Trophoblast cell (in vitro differentiated cells and primary cell): ENCODE measurements at regions not wholly inside any gene's neighbourhood (a gene's known extent, or its start where the extent isn't known, plus 50 kb on each side); places are given as distances from the start of the nearest gene placed in this dataset.

ENCODE experiments used
- DNase-seq, 2 donors: peaks; one replicate each; pipeline ENCODE4 v3.0.0-alpha.2; 2016
- H2AFZ ChIP-seq: 2 replicates; pipeline ENCODE4 v1.6.1; 2013; ENCODE audit warnings: low read length, moderate library complexity, mild to moderate bottlenecking; ENCODE audit not compliant: insufficient read depth, poor library complexity
- H2AK5ac ChIP-seq: 2 replicates; pipeline ENCODE4 v1.6.1; 2013; ENCODE audit warnings: mild to moderate bottlenecking, low read length
- H2BK120ac ChIP-seq: 2 replicates; pipeline ENCODE4 v1.6.1; 2013; ENCODE audit warnings: low read length, mild to moderate bottlenecking, moderate library complexity; ENCODE audit not compliant: insufficient read depth, poor library complexity
- H2BK12ac ChIP-seq: 2 replicates; pipeline ENCODE4 v1.6.1; 2013; ENCODE audit warnings: mild to moderate bottlenecking, low read length, moderate library complexity
- H2BK5ac ChIP-seq: 2 replicates; pipeline ENCODE4 v1.6.1; 2013; ENCODE audit warnings: low read length, low read depth, moderate library complexity, mild to moderate bottlenecking; ENCODE audit not compliant: poor library complexity
- H3K14ac ChIP-seq: 2 replicates; pipeline ENCODE4 v1.6.1; 2013; ENCODE audit warnings: mild to moderate bottlenecking, low read length
- H3K18ac ChIP-seq: 2 replicates; pipeline ENCODE4 v1.6.1; 2013; ENCODE audit warnings: mild to moderate bottlenecking, low read length
- H3K23ac ChIP-seq: 2 replicates; pipeline ENCODE4 v1.6.1; 2013; ENCODE audit warnings: low read length
- H3K27ac ChIP-seq: 2 replicates; pipeline ENCODE4 v1.5.1; 2013; ENCODE audit warnings: low read depth, mild to moderate bottlenecking, inconsistent platforms, low read length, moderate library complexity
- H3K27me3 ChIP-seq: 2 replicates; pipeline ENCODE4 v1.6.1; 2013; ENCODE audit warnings: inconsistent platforms, mild to moderate bottlenecking, low read length, moderate library complexity; ENCODE audit not compliant: insufficient read depth
- H3K36me3 ChIP-seq, 2 experiments: 1 replicate in 1 of 2; 2 replicates in 1 of 2; pipeline ENCODE4 v1.6.1; 2013; ENCODE audit warnings: low read length in 2 of 2, mild to moderate bottlenecking in 2 of 2, moderate library complexity in 1 of 2; ENCODE audit not compliant: insufficient read depth in 2 of 2, control insufficient read depth in 1 of 2
- H3K4ac ChIP-seq: 2 replicates; pipeline ENCODE4 v1.6.1; 2013; ENCODE audit warnings: low read depth, mild to moderate bottlenecking, low read length, moderate library complexity
- H3K4me1 ChIP-seq, 2 experiments: 1 replicate in 1 of 2; 2 replicates in 1 of 2; pipeline ENCODE4 v1.6.1; 2013; ENCODE audit warnings: low read length in 2 of 2, mild to moderate bottlenecking in 2 of 2, moderate library complexity in 1 of 2; ENCODE audit not compliant: insufficient read depth in 2 of 2, control insufficient read depth in 1 of 2
- H3K4me2 ChIP-seq: 2 replicates; pipeline ENCODE4 v1.6.1; 2013; ENCODE audit warnings: inconsistent platforms, mild to moderate bottlenecking, low read length, moderate library complexity
- H3K4me3 ChIP-seq: 2 replicates; pipeline ENCODE4 v1.5.1; 2013; ENCODE audit warnings: mild to moderate bottlenecking, low read depth, low read length, inconsistent platforms
- H3K79me1 ChIP-seq: one replicate; pipeline ENCODE4 v1.6.1; 2013; ENCODE audit warnings: low read length
- H3K79me2 ChIP-seq: 2 replicates; pipeline ENCODE4 v1.6.1; 2013; ENCODE audit warnings: low read length, mild to moderate bottlenecking; ENCODE audit not compliant: control insufficient read depth, insufficient read depth, poor library complexity
- H3K9ac ChIP-seq: 2 replicates; pipeline ENCODE4 v1.6.1; 2013; ENCODE audit warnings: mild to moderate bottlenecking, low read length
- H3K9me3 ChIP-seq: 2 replicates; pipeline ENCODE4 v1.6.1; 2013; ENCODE audit warnings: low read depth, mild to moderate bottlenecking, control low read depth, inconsistent platforms, low read length; ENCODE audit not compliant: insufficient read depth
- H4K12ac ChIP-seq: 2 replicates; pipeline ENCODE4 v1.6.1; 2013; ENCODE audit warnings: low read depth, mild to moderate bottlenecking, low read length, moderate library complexity
- H4K8ac ChIP-seq: 2 replicates; pipeline ENCODE4 v1.6.1; 2013; ENCODE audit warnings: low read depth, mild to moderate bottlenecking, low read length, moderate library complexity
- H4K91ac ChIP-seq: one replicate; pipeline ENCODE4 v1.6.1; 2013; ENCODE audit warnings: low read depth, mild to moderate bottlenecking, low read length, moderate library complexity
- WGBS: extraction: QIAGEN DNeasy Blood & Tissue Kit; methylation state at CpG from one replicate; pipeline ENCODE4 v1.1.7; 2013; ENCODE audit warnings: missing lambda C conversion rate; ENCODE audit not compliant: insufficient read length, insufficient coverage; ENCODE audit errors: extremely low coverage; 5-methylcytosine and 5-hydroxymethylcytosine counted together

- no peak overlapping the region for H2AFZ ChIP-seq
- H4K8ac ChIP-seq, result no peak overlapping the region
- no peaks in the 10 kb centered on the region for H3K27me3 ChIP-seq
- H2BK120ac ChIP-seq, result no peak overlapping the region
- H3K79me2 ChIP-seq, result no peaks in the 10 kb centered on the region
- H2BK5ac ChIP-seq, result no peak overlapping the region
- H3K4ac ChIP-seq, result no peak overlapping the region
- no CpG with 5 or more reads among the region's 2 CpGs for WGBS
- DNase-seq, result no peak
- peaks cover 0 to 3% of the 10 kb centered on the region in 2 experiments for H3K4me1 ChIP-seq
- peaks cover 3% of the 10 kb centered on the region for H3K9me3 ChIP-seq
- H3K4me3 ChIP-seq, result no peak overlapping the region
- no peak overlapping the region for H2AK5ac ChIP-seq
- no peak overlapping the region for H2BK12ac ChIP-seq
- H3K18ac ChIP-seq, result no peak overlapping the region
- H3K14ac ChIP-seq, result no peak overlapping the region
- H3K27ac ChIP-seq, result no peak overlapping the region
- no peaks in the 10 kb centered on the region for H3K79me1 ChIP-seq
- no peak overlapping the region for H3K9ac ChIP-seq
- no peak overlapping the region for H4K91ac ChIP-seq
- H3K36me3 ChIP-seq, result no peaks in the 10 kb centered on the region
- H3K4me2 ChIP-seq, result no peak overlapping the region
- H4K12ac ChIP-seq, result no peak overlapping the region
- H3K23ac ChIP-seq, result no peak overlapping the region
Observed at GRCh38 chr11:127458561-127458960, 458.0 kb upstream of the KIRREL3 start.

GRCh38 chr11:127454856-127455255, 454.3 kb upstream of the KIRREL3 start:
- peaks cover 0 to 3% of the 10 kb centered on the region in 2 experiments for H3K4me1 ChIP-seq
- H4K91ac ChIP-seq, result no peak overlapping the region
- no peaks in the 10 kb centered on the region for H3K79me2 ChIP-seq
- H3K9me3 ChIP-seq, result peaks cover 3% of the 10 kb centered on the region
- H2AK5ac ChIP-seq, result no peak overlapping the region
- no peak overlapping the region for H2AFZ ChIP-seq
- no peak overlapping the region for H2BK5ac ChIP-seq
- H4K12ac ChIP-seq, result no peak overlapping the region
- H3K79me1 ChIP-seq, result no peaks in the 10 kb centered on the region
- H3K18ac ChIP-seq, result no peak overlapping the region
- H3K14ac ChIP-seq, result no peak overlapping the region
- no peak for DNase-seq
- WGBS, result no CpG with 5 or more reads among the region's 4 CpGs
- no peak overlapping the region for H4K8ac ChIP-seq
- peak overlapping the region; percentile 20 for H3K4me2 ChIP-seq
- no peak overlapping the region for H2BK120ac ChIP-seq
- no peak overlapping the region for H3K9ac ChIP-seq
- H3K36me3 ChIP-seq, result no peaks in the 10 kb centered on the region
- no peaks in the 10 kb centered on the region for H3K27me3 ChIP-seq
- no peak overlapping the region for H3K4ac ChIP-seq
- no peak overlapping the region for H3K4me3 ChIP-seq
- H3K23ac ChIP-seq, result no peak overlapping the region
- H2BK12ac ChIP-seq, result no peak overlapping the region
- H3K27ac ChIP-seq, result no peak overlapping the region

GRCh38 chr11:127452533-127452932, 452.0 kb upstream of the KIRREL3 start:
- Histone ChIP-seq H3K23ac (no peak overlapping the region), H3K4me1 (peaks cover 0 to 3% of the 10 kb centered on the region in 2 experiments), H3K4me2 (no peak overlapping the region), H3K9ac (no peak overlapping the region), H3K79me1 (no peaks in the 10 kb centered on the region), H3K4me3 (no peak overlapping the region), H2BK5ac (no peak overlapping the region), H3K9me3 (peaks cover 3% of the 10 kb centered on the region), H2BK12ac (no peak overlapping the region), H2AFZ (no peak overlapping the region), H4K91ac (no peak overlapping the region), H4K8ac (no peak overlapping the region), H3K4ac (no peak overlapping the region), H2BK120ac (no peak overlapping the region), H2AK5ac (no peak overlapping the region), H3K27me3 (no peaks in the 10 kb centered on the region), H3K14ac (no peak overlapping the region), H3K79me2 (no peaks in the 10 kb centered on the region), H3K36me3 (no peaks in the 10 kb centered on the region), H3K27ac (no peak overlapping the region), H3K18ac (no peak overlapping the region), H4K12ac (no peak overlapping the region)
- DNase-seq, result no peak
- WGBS, result no CpG with 5 or more reads among the region's 5 CpGs

- no peak overlapping the region for H4K91ac ChIP-seq
- H2AK5ac ChIP-seq, result no peak overlapping the region
- H3K9ac ChIP-seq, result no peak overlapping the region
- no peak overlapping the region for H4K8ac ChIP-seq
- DNase-seq, result no peak
- no peak overlapping the region for H3K27ac ChIP-seq
- H2BK5ac ChIP-seq, result no peak overlapping the region
- H3K4me3 ChIP-seq, result no peak overlapping the region
- H4K12ac ChIP-seq, result no peak overlapping the region
- H3K23ac ChIP-seq, result no peak overlapping the region
- H3K27me3 ChIP-seq, result no peaks in the 10 kb centered on the region
- H3K14ac ChIP-seq, result no peak overlapping the region
- H3K4me2 ChIP-seq, result no peak overlapping the region
- H3K9me3 ChIP-seq, result no peaks in the 10 kb centered on the region
- no peaks in the 10 kb centered on the region for H3K79me2 ChIP-seq
- no peak overlapping the region for H3K18ac ChIP-seq
- H2BK120ac ChIP-seq, result no peak overlapping the region
- no peaks in the 10 kb centered on the region for H3K79me1 ChIP-seq
- no peak overlapping the region for H2BK12ac ChIP-seq
- H3K4me1 ChIP-seq, result peaks cover 0 to 3% of the 10 kb centered on the region in 2 experiments
- WGBS, result no CpG with 5 or more reads among the region's 9 CpGs
- H2AFZ ChIP-seq, result no peak overlapping the region
- H3K4ac ChIP-seq, result no peak overlapping the region
- no peaks in the 10 kb centered on the region for H3K36me3 ChIP-seq
Observed at GRCh38 chr11:127451861-127452260, 451.3 kb upstream of the KIRREL3 start.
